Prostate gland (tissue), 2 donors: ENCODE measurements at regions not wholly inside any gene's neighbourhood (a gene's known extent, or its start where the extent isn't known, plus 50 kb on each side); places are given as distances from the start of the nearest gene placed in this dataset.
"Not testable (repeated sequence)": the region's sequence is repeated elsewhere in the genome, so short reads cannot be mapped to it uniquely, and the experiment has no call there.

Source experiments
- DNase-seq: peaks from one replicate; pipeline ENCODE4 v3.0.0-alpha.2; 2019; ENCODE audit warnings: low spot score
- H3K27ac ChIP-seq, 2 donors: fragments of 200-600 bp; sonication (generic); 2 replicates each; pipeline ENCODE4 v1.5.1; 2017 to 2019
- H3K27me3 ChIP-seq: fragments of 200-600 bp; sonication (generic); replicated peaks from 2 replicates; pipeline ENCODE4 v1.5.1; 2019; ENCODE audit not compliant: insufficient read depth
- H3K36me3 ChIP-seq, 2 donors: fragments of 200-600 bp; sonication (generic); 1 replicate in 1 of 2; 2 replicates in 1 of 2; pipeline versions ENCODE4 v1.5.1 to v1.8.1; 2017 to 2019
- H3K4me1 ChIP-seq: fragments of 200-600 bp; sonication (generic); replicated peaks from 2 replicates; pipeline ENCODE4 v1.5.1; 2019
- H3K4me3 ChIP-seq, 2 donors: fragments of 200-600 bp; sonication (generic); 2 replicates each; pipeline ENCODE4 v1.5.1; 2017 to 2019
- H3K9me3 ChIP-seq: fragments of 200-600 bp; sonication (generic); 2 replicates; pipeline ENCODE4 v1.5.1; 2017
- POLR2A ChIP-seq: fragments of 450-650 bp; IDR thresholded peaks from one replicate; pipeline ENCODE4 v1.6.1; 2016; ENCODE audit warnings: antibody characterized with exemption, mild to moderate bottlenecking
- POLR2AphosphoS5 ChIP-seq: sonication (generic); formaldehyde crosslinking; IDR thresholded peaks from one replicate; pipeline ENCODE4 v1.6.1; 2017; ENCODE audit warnings: antibody characterized with exemption
- WGBS: methylation state at CpG from one replicate; pipeline ENCODE4 v1.1.5; 2018; 5-methylcytosine and 5-hydroxymethylcytosine counted together
- intact Hi-C: fragments of 100-400 bp; cut with DNase I; formaldehyde crosslinking; loops from one replicate; pipeline ENCODE4 v1.14.2; 2022
- TF ChIP-seq, protein P1 (sequence below), 4 experiments: fragments of 200-600 bp in 2 of 4; fragments of 450-650 bp in 2 of 4; sonication (generic) in 2 of 4; IDR thresholded peaks; 1 replicate in 3 of 4; 2 replicates in 1 of 4; pipeline ENCODE4 v1.5.1; 2016 to 2019; ENCODE audit warnings: antibody characterized with exemption in 4 of 4, mild to moderate bottlenecking in 2 of 4, moderate library complexity in 2 of 4

DNA sequence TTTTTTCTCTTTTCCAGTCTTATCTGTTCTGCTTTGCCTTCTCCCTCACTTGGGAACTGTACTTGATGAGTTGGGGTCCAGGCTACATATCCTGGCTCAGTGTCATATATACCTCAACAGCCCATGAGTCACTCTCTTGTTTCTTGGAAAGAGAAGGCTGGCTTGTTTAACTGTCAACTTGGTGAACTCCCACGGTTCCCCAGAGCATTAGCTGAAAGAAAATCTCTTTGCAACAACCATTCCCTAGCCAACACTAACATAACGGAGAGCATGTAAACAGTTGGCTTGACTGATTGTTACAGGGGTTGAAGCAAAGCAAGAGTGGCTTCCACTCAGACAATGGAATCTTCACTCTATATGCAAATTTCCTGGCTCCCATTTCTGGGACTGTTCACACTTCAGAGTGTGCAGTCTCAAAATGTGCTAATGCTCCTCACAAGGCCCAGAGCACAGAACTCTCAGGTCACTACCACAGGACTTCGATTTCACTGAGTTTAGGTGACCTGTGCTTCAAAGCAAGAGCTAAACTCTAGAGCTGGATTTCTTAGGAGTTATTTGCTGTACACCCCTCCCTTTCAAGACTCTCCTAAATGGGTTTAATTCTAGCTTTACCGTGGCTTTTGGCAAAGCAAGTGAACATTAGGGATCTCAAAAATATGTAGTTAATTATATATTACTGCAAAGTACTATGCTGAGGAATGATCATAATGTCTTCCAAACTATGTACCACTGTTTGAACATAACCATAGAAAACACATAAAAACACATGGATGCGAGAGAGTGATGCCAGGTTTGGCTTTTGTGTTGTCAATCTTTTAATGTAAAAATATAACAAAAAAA lies 609.8 kb downstream of the RFPL4B start:
- Histone ChIP-seq H3K27ac (no peak overlapping the region), H3K27me3 (no peaks in the 10 kb centered on the region), H3K4me1 (no peaks in the 10 kb centered on the region), H3K36me3 (no peaks in the 10 kb centered on the region), H3K4me3 (no peak overlapping the region), H3K9me3 (no peaks in the 10 kb centered on the region)
- intact Hi-C loops: no loop called here
- WGBS: 34% methylated on average over 5 of the region's 5 CpGs
- no peak for TF ChIP-seq POLR2AphosphoS5
- TF ChIP-seq, protein P1, sequence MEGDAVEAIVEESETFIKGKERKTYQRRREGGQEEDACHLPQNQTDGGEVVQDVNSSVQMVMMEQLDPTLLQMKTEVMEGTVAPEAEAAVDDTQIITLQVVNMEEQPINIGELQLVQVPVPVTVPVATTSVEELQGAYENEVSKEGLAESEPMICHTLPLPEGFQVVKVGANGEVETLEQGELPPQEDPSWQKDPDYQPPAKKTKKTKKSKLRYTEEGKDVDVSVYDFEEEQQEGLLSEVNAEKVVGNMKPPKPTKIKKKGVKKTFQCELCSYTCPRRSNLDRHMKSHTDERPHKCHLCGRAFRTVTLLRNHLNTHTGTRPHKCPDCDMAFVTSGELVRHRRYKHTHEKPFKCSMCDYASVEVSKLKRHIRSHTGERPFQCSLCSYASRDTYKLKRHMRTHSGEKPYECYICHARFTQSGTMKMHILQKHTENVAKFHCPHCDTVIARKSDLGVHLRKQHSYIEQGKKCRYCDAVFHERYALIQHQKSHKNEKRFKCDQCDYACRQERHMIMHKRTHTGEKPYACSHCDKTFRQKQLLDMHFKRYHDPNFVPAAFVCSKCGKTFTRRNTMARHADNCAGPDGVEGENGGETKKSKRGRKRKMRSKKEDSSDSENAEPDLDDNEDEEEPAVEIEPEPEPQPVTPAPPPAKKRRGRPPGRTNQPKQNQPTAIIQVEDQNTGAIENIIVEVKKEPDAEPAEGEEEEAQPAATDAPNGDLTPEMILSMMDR (IDR thresholded peaks at IDR 0.05): no peak
- no peak for TF ChIP-seq POLR2A
- DNase-seq: no peak

DNA sequence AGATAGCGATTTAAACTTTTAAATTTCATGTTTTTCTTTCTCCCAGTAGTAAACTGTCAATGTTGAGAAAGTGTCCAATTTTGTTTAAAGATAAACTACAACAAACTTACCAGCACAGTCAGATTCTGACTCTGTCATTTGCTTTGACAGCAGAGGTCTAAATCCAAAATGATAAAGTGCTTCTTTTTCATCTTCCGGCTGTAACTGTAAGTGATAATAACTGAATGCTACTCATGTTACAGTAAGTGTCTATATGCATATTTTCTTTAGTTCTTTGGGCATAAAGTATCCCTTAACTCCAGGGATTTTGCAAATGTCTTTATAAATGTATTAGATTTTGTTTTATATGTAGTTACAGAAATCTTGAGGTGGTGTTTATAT lies 610.4 kb downstream of the RFPL4B start:
- intact Hi-C loops: no loop called here
- H3K4me1 ChIP-seq: no peaks in the 10 kb centered on the region
- TF ChIP-seq, protein P1 (IDR thresholded peaks at IDR 0.05): no peak
- TF ChIP-seq POLR2A (no peak), POLR2AphosphoS5 (no peak)
- no peaks in the 10 kb centered on the region for H3K36me3 ChIP-seq
- no peak overlapping the region for H3K4me3 ChIP-seq
- H3K27ac ChIP-seq: no peak overlapping the region
- WGBS: 85% methylated on average over 2 of the region's 2 CpGs
- no peaks in the 10 kb centered on the region for H3K9me3 ChIP-seq
- DNase-seq: no peak
- no peaks in the 10 kb centered on the region for H3K27me3 ChIP-seq

DNA sequence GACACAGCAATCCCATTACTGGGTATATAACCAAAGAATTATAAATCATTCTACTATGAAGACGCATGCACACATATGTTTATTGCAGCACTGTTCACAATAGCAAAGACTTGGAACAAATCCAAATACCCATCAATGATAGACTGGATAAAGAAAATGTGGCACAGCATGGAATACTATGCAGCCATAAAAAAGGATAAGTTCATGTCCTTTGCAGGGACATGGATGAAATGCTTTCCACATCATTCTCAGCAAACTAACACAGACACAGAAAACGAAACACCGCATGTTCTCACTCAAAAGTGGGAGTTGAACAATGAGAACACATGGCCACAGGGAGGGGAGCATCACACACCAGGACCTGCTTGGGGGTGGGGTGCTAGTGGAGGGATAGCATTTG lies 613.0 kb downstream of the RFPL4B start:
- H3K27ac ChIP-seq, H3K27me3 ChIP-seq, DNase-seq, H3K9me3 ChIP-seq, H3K4me1 ChIP-seq, H3K36me3 ChIP-seq, intact Hi-C loops, H3K4me3 ChIP-seq: not testable (repeated sequence)
- 96% methylated on average over 3 of the region's 3 CpGs for WGBS

DNA sequence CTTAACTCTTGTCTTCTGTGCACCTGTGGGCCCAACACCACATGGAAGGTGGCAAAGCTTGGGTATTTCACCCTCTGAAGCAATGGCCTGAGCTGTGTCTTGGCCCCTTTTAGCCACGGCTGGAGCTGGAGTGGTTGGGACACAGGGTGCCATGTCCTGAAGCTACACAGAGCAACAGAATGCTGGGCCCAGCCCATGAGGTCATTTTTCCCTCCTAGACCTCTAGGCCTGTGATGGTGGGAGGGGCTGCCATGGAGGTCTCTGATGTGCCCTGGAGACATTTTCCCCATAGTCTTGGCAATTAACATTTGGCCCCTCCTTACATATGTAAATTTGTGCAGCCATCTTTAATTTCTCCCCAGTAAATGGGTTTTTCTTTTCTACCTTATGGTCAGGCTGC lies 620.8 kb downstream of the RFPL4B start:
- Histone ChIP-seq H3K4me3 (no peak overlapping the region), H3K27ac (no peak overlapping the region), H3K4me1 (no peaks in the 10 kb centered on the region), H3K27me3 (no peaks in the 10 kb centered on the region), H3K36me3 (no peaks in the 10 kb centered on the region), H3K9me3 (no peaks in the 10 kb centered on the region)
- 78% methylated on average over 1 of the region's 1 CpG for WGBS
- intact Hi-C loops: no loop called here
- DNase-seq: no peak
- TF ChIP-seq, protein P1 (IDR thresholded peaks at IDR 0.05): no peak
- TF ChIP-seq POLR2AphosphoS5: no peak
- no peak for TF ChIP-seq POLR2A

DNA sequence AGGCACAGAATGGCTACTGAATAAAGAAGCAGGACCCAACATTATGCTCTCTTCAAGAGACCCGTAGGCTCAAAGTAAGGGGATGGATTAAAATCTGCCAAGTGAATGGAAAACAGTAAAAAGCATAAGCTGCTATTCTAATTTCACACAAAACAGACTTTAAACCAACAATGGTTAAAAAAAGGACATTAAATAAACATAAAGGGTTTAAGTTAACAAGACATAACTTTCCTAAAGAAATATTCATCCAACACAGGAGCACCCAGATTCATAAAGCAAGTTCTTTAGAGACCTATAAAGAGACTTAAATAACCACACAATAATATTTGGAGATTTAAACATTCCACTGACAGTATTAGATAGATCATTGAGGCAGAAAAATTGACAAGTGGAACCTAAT lies 624.5 kb downstream of the RFPL4B start:
- H3K4me1 ChIP-seq: no peaks in the 10 kb centered on the region
- intact Hi-C loops: no loop called here
- no peaks in the 10 kb centered on the region for H3K36me3 ChIP-seq
- DNase-seq: no peak
- no peak overlapping the region for H3K27ac ChIP-seq
- H3K4me3 ChIP-seq: no peak overlapping the region
- H3K27me3 ChIP-seq: no peaks in the 10 kb centered on the region
- TF ChIP-seq, protein P1 (IDR thresholded peaks at IDR 0.05): no peak
- WGBS: 76% methylated on average over 1 of the region's 1 CpG
- no peaks in the 10 kb centered on the region for H3K9me3 ChIP-seq

DNA sequence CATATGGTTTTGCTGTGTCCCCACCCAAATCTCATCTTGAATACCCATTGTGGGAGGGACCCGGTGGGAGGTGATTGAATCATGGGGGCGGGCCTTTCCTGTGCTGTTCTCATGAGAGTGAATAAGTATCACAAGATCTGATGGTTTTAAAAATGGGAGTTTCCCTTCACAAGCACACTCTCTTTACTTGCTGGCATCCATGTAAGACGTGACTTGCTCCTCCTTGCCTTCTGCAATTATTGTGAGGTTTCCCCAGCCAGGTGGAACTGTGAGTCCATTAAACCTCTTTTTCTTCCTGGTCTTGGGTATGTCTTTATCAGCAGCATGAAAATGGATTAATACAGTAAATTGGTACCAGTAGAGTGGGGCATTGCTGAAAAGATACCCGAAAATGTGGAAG lies 627.8 kb downstream of the RFPL4B start:
- intact Hi-C loops, H3K27ac ChIP-seq, H3K9me3 ChIP-seq, H3K4me1 ChIP-seq, DNase-seq, H3K27me3 ChIP-seq, H3K4me3 ChIP-seq, H3K36me3 ChIP-seq: not testable (repeated sequence)
- 89% methylated on average over 4 of the region's 4 CpGs for WGBS

DNA sequence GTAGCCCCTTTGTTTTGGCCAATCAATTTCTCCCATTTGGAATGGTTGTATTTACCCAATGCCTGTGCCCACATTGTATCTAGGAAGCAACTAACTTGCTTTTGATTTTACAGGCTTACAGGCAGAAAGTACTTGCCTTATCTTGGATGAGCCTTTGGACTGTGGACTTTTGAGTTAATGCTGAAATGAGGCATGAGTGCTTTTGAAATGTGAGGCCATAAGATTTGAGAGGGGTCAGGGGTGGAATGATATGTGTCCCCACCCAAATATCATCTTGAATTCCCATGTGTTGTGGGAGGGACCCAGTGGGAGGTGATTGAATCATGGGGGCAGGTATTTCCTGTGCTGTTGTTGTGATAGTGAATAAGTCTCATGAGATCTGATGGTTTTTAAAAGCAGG lies 629.4 kb downstream of the RFPL4B start:
- intact Hi-C loops, H3K9me3 ChIP-seq, H3K4me1 ChIP-seq, H3K27me3 ChIP-seq, H3K27ac ChIP-seq, H3K36me3 ChIP-seq, H3K4me3 ChIP-seq, DNase-seq: not testable (repeated sequence)
